ENCODE measurements at regions not wholly inside any gene's neighbourhood (a gene's known extent, or its start where the extent isn't known, plus 50 kb on each side); places are given as distances from the start of the nearest gene placed in this dataset.

GRCh38 chr3:36149447-36149865 is 230.8 kb upstream of the STAC start:
- DNase-seq: no peak
- no peaks in the 10 kb centered on the region for H3K36me3 Mint-ChIP-seq (ENCODE audit: low read depth)
- H3K27me3 ChIP-seq (ENCODE audit: control insufficient read depth, insufficient read depth, low read length, poor library complexity, severe bottlenecking): no peaks in the 10 kb centered on the region

GRCh38 chr3:36155515-36155914 is 224.8 kb upstream of the STAC start:
- TF ChIP-seq CTCF (conservative IDR thresholded peaks at IDR 0.05): no peak
- peaks cover 9% of the 10 kb centered on the region for H3K4me1 Mint-ChIP-seq
- no peak overlapping the region for H3K27ac Mint-ChIP-seq

More at GRCh38 chr3:36149447-36149865, 230.8 kb upstream of the STAC start:
- Mint-ChIP-seq H3K9me3 (no peaks in the 10 kb centered on the region), H3K27me3 (ENCODE audit: insufficient read depth) (no peaks in the 10 kb centered on the region), H3K4me1 (peaks cover 3% of the 10 kb centered on the region), H3K4me3 (no peak overlapping the region), H3K27ac (no peak overlapping the region)
- Histone ChIP-seq H3K4me3 (ENCODE audit: low read length) (no peak overlapping the region), H3K36me3 (ENCODE audit: control insufficient read depth, insufficient read depth, low read length) (no peaks in the 10 kb centered on the region), H3K9ac (ENCODE audit: extremely low read depth, low read length, poor library complexity, severe bottlenecking) (no peak overlapping the region), H3K27ac (ENCODE audit: low read depth, low read length) (no peak overlapping the region), H3K9me3 (ENCODE audit: control insufficient read depth, low read length) (no peaks in the 10 kb centered on the region), H3K4me1 (ENCODE audit: control insufficient read depth, insufficient read depth, low read length) (peaks cover 3% of the 10 kb centered on the region)
- TF ChIP-seq CTCF (conservative IDR thresholded peaks at IDR 0.05): no peak

GRCh38 chr3:36164400-36164799 is 215.9 kb upstream of the STAC start:
- H3K36me3 ChIP-seq (ENCODE audit: control insufficient read depth, insufficient read depth, low read length): no peaks in the 10 kb centered on the region
- H3K4me3 Mint-ChIP-seq: no peak overlapping the region
- no peaks in the 10 kb centered on the region for H3K9me3 ChIP-seq (ENCODE audit: control insufficient read depth, low read length)
- H3K27me3 ChIP-seq (ENCODE audit: control insufficient read depth, insufficient read depth, low read length, poor library complexity, severe bottlenecking): no peaks in the 10 kb centered on the region
- H3K9me3 Mint-ChIP-seq: no peaks in the 10 kb centered on the region
- no peak for TF ChIP-seq CTCF (conservative IDR thresholded peaks at IDR 0.05)
- no peak for DNase-seq
- H3K4me1 Mint-ChIP-seq: no peaks in the 10 kb centered on the region
- no peaks in the 10 kb centered on the region for H3K27me3 Mint-ChIP-seq (ENCODE audit: insufficient read depth)
- no peak overlapping the region for H3K27ac ChIP-seq (ENCODE audit: low read depth, low read length)
- no peaks in the 10 kb centered on the region for H3K36me3 Mint-ChIP-seq (ENCODE audit: low read depth)
- no peak overlapping the region for H3K9ac ChIP-seq (ENCODE audit: extremely low read depth, low read length, poor library complexity, severe bottlenecking)
- 89 to 94% methylated on average over 2 to 3 of the region's 3 CpGs for WGBS, 2 experiments (ENCODE audit: insufficient coverage in 1 of 2, insufficient read length in 1 of 2)
- H3K27ac Mint-ChIP-seq: no peak overlapping the region
- no peak overlapping the region for H3K4me3 ChIP-seq (ENCODE audit: low read length)
- H3K4me1 ChIP-seq (ENCODE audit: control insufficient read depth, insufficient read depth, low read length): no peaks in the 10 kb centered on the region

More at GRCh38 chr3:36155515-36155914, 224.8 kb upstream of the STAC start:
- Mint-ChIP-seq H3K36me3 (ENCODE audit: low read depth) (no peaks in the 10 kb centered on the region), H3K4me3 (no peak overlapping the region), H3K9me3 (no peaks in the 10 kb centered on the region), H3K27me3 (ENCODE audit: insufficient read depth) (no peaks in the 10 kb centered on the region)
- no peak for DNase-seq
- Histone ChIP-seq H3K9me3 (ENCODE audit: control insufficient read depth, low read length) (no peaks in the 10 kb centered on the region), H3K36me3 (ENCODE audit: control insufficient read depth, insufficient read depth, low read length) (no peaks in the 10 kb centered on the region), H3K4me1 (ENCODE audit: control insufficient read depth, insufficient read depth, low read length) (no peaks in the 10 kb centered on the region), H3K27ac (ENCODE audit: low read depth, low read length) (no peak overlapping the region), H3K4me3 (ENCODE audit: low read length) (no peak overlapping the region), H3K27me3 (ENCODE audit: control insufficient read depth, insufficient read depth, low read length, poor library complexity, severe bottlenecking) (no peaks in the 10 kb centered on the region), H3K9ac (ENCODE audit: extremely low read depth, low read length, poor library complexity, severe bottlenecking) (no peak overlapping the region)
